NOMO-1 treated with dmso at 0.1 percent for 144 hours (cell line): ENCODE measurements at regions not wholly inside any gene's neighbourhood (a gene's known extent, or its start where the extent isn't known, plus 50 kb on each side); places are given as distances from the start of the nearest gene placed in this dataset.
A peak's percentile ranks its signal among the peaks of the same experiment; 100 is the strongest.
"Not testable (repeated sequence)": the region's sequence is repeated elsewhere in the genome, so short reads cannot be mapped to it uniquely, and the experiment has no call there.

Experiments used
- DNase-seq: peaks from one replicate; lab custom pipeline; 2025; ENCODE audit not compliant: unreplicated experiment; lab: John Stamatoyannopoulos, UW

GRCh38 chr14:54010981-54011380 is 54.4 kb upstream of the BMP4 start:
- no peak for DNase-seq

- DNase-seq = no peak
These were observed 66.4 kb upstream of the BMP4 start for GRCh38 chr14:54023027-54023426.

GRCh38 chr14:54025661-54026060 is 69.0 kb upstream of the BMP4 start:
- no peak for DNase-seq

- no peak for DNase-seq
These were observed 70.0 kb upstream of the BMP4 start for GRCh38 chr14:54026671-54027070.

GRCh38 chr14:54030996-54031395 is 74.4 kb upstream of the BMP4 start:
- DNase-seq = not testable (repeated sequence)

- DNase-seq = not testable (repeated sequence)
These were observed 76.7 kb upstream of the BMP4 start for GRCh38 chr14:54033285-54033684.

GRCh38 chr14:54038724-54039123 is 82.1 kb upstream of the BMP4 start:
- no peak for DNase-seq

- DNase-seq = no peak
These were observed 82.7 kb upstream of the BMP4 start for GRCh38 chr14:54039311-54039710.

- DNase-seq = no peak
These were observed 84.2 kb upstream of the BMP4 start for GRCh38 chr14:54040846-54041245.

GRCh38 chr14:54046250-54046649 is 89.6 kb upstream of the BMP4 start:
- no peak for DNase-seq

GRCh38 chr14:54047645-54048308 is 91.2 kb upstream of the BMP4 start:
- DNase-seq = no peak

GRCh38 chr14:54048311-54048710 is 91.7 kb upstream of the BMP4 start:
- DNase-seq = peak; percentile 92

- peak; percentile 71 for DNase-seq
These were observed 92.1 kb upstream of the BMP4 start for GRCh38 chr14:54048736-54049135.

- no peak for DNase-seq
These were observed 94.1 kb upstream of the BMP4 start for GRCh38 chr14:54050759-54051158.

- DNase-seq = no peak
These were observed 96.2 kb upstream of the BMP4 start for GRCh38 chr14:54052696-54053385.

- no peak for DNase-seq
These were observed 96.7 kb upstream of the BMP4 start for GRCh38 chr14:54053386-54053745.

- DNase-seq = no peak
These were observed 101.9 kb upstream of the BMP4 start for GRCh38 chr14:54058505-54058904.

- no peak for DNase-seq
These were observed 127.1 kb upstream of the BMP4 start for GRCh38 chr14:54083549-54084239.

- no peak for DNase-seq
These were observed 128.7 kb upstream of the BMP4 start for GRCh38 chr14:54085232-54085761.

GRCh38 chr14:54085841-54086240 is 129.2 kb upstream of the BMP4 start:
- no peak for DNase-seq

- no peak for DNase-seq
These were observed 130.1 kb upstream of the BMP4 start for GRCh38 chr14:54086767-54087166.

GRCh38 chr14:54087376-54087775 is 130.8 kb upstream of the BMP4 start:
- DNase-seq = no peak
